SJCRH30 (cell line): ENCODE measurements at regions not wholly inside any gene's neighbourhood (a gene's known extent, or its start where the extent isn't known, plus 50 kb on each side); places are given as distances from the start of the nearest gene placed in this dataset.
"Not testable (repeated sequence)": the region's sequence is repeated elsewhere in the genome, so short reads cannot be mapped to it uniquely, and the experiment has no call there.

Experiments
- DNase-seq, 2 experiments: peaks; one replicate each; pipeline ENCODE4 v3.0.0-alpha.2; 2015 to 2020
- H3K27ac ChIP-seq: fragments of 250-450 bp; sonication (Bioruptor Pico); 2 replicates; pipeline ENCODE4 v1.5.1; 2020; ENCODE audit warnings: mild to moderate bottlenecking, moderate library complexity
- H3K27me3 ChIP-seq: fragments of 250-450 bp; sonication (Bioruptor Pico); 2 replicates; pipeline ENCODE4 v1.5.1; 2020; ENCODE audit warnings: mild to moderate bottlenecking, moderate library complexity
- H3K36me3 ChIP-seq: fragments of 250-450 bp; sonication (Bioruptor Pico); 2 replicates; pipeline ENCODE4 v1.5.1; 2020; ENCODE audit warnings: mild to moderate bottlenecking, moderate library complexity
- H3K4me1 ChIP-seq: fragments of 250-450 bp; sonication (Bioruptor Pico); 2 replicates; pipeline ENCODE4 v1.5.1; 2020; ENCODE audit warnings: mild to moderate bottlenecking, moderate library complexity
- H3K4me3 ChIP-seq: fragments of 250-450 bp; sonication (Bioruptor Pico); 2 replicates; pipeline ENCODE4 v1.5.1; 2020; ENCODE audit warnings: mild to moderate bottlenecking, moderate library complexity
- H3K9me3 ChIP-seq: fragments of 250-450 bp; sonication (Bioruptor Pico); replicated peaks from 2 replicates; pipeline ENCODE4 v1.5.1; 2020; ENCODE audit warnings: mild to moderate bottlenecking, moderate library complexity

DNA sequence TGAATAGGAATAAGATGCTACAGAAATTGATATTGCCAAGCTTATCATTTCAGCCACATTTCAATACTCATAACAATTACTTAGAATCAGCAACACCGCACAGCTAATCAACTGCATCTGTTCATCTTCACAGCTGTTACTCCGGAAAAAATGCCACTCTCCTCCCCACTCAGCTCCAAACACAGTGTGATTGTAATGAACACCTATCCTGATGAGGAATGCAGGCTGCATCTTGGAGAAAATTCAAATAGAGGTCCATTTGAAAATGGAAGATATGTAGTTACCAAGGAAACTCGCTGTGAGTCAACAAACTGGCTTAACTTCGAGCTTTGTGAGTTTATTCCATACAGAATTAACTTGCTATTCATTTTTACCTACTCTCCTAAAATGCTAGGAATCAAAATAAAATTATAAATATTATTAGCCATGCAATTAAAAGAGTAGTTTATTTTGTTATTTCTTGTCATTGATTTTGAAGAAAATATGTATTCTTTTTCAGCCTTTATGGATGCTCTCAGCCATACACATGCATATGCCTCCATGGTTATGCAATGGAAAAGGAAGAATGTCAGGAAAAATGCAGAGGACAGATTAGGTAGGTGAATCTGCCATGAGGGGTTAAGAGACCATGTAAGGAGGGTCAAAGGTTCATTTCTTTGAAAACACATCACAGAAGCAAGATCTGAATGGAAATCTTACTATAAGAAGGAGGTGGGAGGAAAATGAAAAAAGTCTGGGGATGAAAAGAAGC, 267.2 kb downstream of the POM121L12 start:
- peak in 1 of 2 experiments; percentile 23 for DNase-seq
- Histone ChIP-seq H3K36me3 (no peaks in the 10 kb centered on the region), H3K27ac (no peak overlapping the region), H3K4me3 (no peak overlapping the region), H3K4me1 (no peaks in the 10 kb centered on the region), H3K9me3 (no peaks in the 10 kb centered on the region), H3K27me3 (no peaks in the 10 kb centered on the region)

DNA sequence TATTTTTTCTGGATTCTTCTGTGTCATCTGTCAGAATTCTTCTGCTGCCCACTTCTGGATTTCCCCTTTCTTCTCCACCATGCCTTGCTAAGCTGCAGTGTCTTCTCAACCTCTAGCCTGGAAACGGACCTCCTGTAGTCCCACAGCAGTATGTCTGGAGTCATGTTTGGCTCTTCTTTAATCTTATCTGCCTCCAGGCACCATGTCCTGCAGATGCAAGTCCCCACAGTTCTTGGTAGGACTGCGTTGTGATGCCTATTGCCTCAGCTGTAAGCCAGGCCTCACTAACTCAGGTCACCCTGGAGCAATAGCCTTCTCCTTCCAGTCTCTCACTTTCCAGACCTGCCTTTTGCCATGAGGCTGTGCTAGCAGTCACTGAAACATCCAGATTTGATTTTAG, 268.3 kb downstream of the POM121L12 start:
- no peak overlapping the region for H3K27ac ChIP-seq
- no peaks in the 10 kb centered on the region for H3K27me3 ChIP-seq
- no peaks in the 10 kb centered on the region for H3K9me3 ChIP-seq
- no peak overlapping the region for H3K4me3 ChIP-seq
- H3K36me3 ChIP-seq = no peaks in the 10 kb centered on the region
- no peaks in the 10 kb centered on the region for H3K4me1 ChIP-seq
- DNase-seq = no peak

DNA sequence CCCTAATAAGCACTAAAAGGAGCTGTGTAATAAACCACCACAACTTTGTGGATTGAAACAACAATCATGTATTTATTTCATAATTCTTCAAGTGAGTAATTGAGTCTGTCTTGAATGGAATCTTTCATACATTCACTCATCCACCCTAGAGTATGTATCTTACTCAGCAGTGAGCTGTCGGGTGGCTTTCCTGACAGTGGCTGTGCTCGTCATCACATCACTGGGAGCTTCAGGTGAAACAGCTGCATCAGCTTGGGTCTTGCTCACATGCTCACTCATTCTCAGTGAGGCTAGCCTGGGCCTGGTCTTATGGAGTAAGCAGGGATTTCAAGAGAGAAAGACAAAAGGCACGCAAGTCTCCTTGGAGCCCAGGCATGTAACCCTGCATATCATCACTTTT, 271.4 kb downstream of the POM121L12 start:
- no peaks in the 10 kb centered on the region for H3K36me3 ChIP-seq
- no peak overlapping the region for H3K27ac ChIP-seq
- no peaks in the 10 kb centered on the region for H3K27me3 ChIP-seq
- H3K4me1 ChIP-seq = no peaks in the 10 kb centered on the region
- H3K4me3 ChIP-seq = no peak overlapping the region
- DNase-seq = no peak
- no peaks in the 10 kb centered on the region for H3K9me3 ChIP-seq

DNA sequence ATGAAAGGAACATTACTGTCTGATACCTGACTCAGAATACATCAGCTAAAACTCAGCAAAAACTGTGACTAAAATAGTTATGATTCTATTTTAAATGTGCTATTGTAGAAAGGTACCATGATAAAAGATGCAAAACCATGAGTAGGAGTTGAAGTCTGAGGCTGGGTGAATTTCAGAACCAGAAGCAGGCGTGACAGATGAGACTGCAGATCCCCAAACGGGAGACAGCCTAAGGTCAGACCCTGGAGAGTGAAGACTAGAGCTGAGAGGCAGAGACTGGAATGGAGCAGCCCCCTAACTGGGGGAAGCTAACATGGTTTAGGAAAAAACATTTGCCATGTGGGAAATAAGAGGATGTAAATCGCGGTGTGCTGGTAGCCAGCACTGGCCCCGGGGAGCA, 275.8 kb downstream of the POM121L12 start:
- no peak overlapping the region for H3K4me3 ChIP-seq
- H3K9me3 ChIP-seq = no peaks in the 10 kb centered on the region
- H3K27me3 ChIP-seq = no peaks in the 10 kb centered on the region
- H3K36me3 ChIP-seq = no peaks in the 10 kb centered on the region
- no peak overlapping the region for H3K27ac ChIP-seq
- H3K4me1 ChIP-seq = no peaks in the 10 kb centered on the region
- DNase-seq = no peak

DNA sequence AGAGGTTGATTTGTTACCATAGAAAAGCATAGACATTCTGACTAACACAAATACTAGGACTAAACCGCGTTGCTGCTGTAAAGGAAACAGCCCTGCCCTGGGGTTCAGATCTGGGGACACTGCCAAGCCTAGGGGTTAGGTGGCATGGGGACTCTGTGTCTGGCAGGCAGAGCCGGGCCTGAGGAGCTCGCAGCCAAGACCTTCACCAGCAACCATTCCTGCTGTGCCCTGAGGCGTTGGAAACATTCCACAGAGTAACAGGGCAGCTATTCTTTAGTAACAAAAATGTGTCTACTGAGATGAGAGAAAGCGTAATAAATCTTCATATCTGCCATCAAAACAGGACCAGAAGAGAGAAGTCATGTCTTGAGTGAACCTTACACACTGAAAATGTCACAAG, 280.5 kb downstream of the POM121L12 start:
- Histone ChIP-seq H3K27ac (no peak overlapping the region), H3K4me3 (no peak overlapping the region), H3K9me3 (no peaks in the 10 kb centered on the region), H3K27me3 (no peaks in the 10 kb centered on the region), H3K4me1 (no peaks in the 10 kb centered on the region), H3K36me3 (no peaks in the 10 kb centered on the region)
- DNase-seq = peak in 1 of 2 experiments; percentile 8

DNA sequence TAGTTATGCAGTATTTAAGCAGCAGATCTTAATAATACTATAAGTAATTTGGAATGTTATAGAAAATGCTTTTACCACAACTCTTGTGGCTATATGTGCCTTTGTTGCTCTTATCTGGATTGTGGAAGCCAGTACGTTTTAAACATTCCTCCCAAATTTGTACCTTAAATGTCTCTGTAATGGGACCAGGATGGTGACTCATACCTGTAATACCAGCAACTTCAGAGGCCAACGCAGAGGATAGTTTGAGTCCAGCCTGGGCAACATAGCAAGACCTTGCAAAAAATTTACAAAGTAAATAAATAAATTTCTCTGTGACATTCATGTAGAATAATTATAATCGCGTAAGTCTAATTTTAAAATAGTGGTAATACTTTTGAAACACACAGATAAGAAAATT, 283.1 kb downstream of the POM121L12 start:
- Histone ChIP-seq H3K4me1 (no peaks in the 10 kb centered on the region), H3K9me3 (no peaks in the 10 kb centered on the region), H3K36me3 (no peaks in the 10 kb centered on the region), H3K4me3 (no peak overlapping the region), H3K27ac (no peak overlapping the region), H3K27me3 (no peaks in the 10 kb centered on the region)
- DNase-seq = no peak

DNA sequence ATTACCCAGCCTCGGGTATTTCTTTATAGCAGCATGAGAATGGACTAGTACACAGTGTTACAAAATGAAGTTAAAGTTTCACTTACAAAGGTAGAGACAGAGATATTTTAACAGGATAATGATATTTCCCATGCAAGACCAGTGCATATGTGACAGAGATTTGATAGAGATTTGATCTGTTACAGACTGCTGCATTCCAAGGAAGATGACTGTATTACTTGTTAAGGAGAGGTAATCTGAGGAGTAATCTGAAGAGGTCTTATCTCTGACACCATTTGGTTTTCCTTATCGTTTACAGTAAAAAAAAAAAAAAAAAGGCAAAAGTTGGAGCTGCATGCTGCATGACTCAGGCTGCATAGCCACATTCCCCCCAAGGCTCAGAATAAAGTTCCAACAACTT, 289.6 kb downstream of the POM121L12 start:
- DNase-seq = no peak
- no peaks in the 10 kb centered on the region; the same call in 1 of the 2 replicates for H3K9me3 ChIP-seq
- no peak overlapping the region for H3K27ac ChIP-seq
- H3K4me3 ChIP-seq = no peak overlapping the region
- H3K36me3 ChIP-seq = no peaks in the 10 kb centered on the region
- no peaks in the 10 kb centered on the region for H3K27me3 ChIP-seq
- no peaks in the 10 kb centered on the region for H3K4me1 ChIP-seq

DNA sequence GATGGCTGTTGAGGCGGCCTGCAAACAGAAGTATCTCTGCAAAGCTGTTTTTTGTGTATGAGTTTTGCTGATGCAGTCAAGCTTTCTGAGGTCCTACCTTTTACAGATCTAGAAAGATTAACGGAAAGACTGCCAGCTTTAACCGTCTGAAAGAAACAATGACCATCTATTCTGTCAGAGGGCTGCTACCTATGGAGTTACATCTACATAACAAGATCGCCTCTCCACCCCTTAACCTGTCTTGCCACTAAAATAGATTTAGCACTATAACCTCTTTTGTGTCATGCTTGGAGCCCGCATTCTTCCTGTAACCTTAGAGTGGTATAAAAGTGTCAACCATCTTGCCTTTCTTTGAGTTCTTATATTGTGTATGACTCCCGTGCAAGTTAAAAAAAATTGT, 291.2 kb downstream of the POM121L12 start:
- H3K4me1 ChIP-seq = no peaks in the 10 kb centered on the region
- no peak for DNase-seq
- no peaks in the 10 kb centered on the region; the same call in 1 of the 2 replicates for H3K9me3 ChIP-seq
- H3K4me3 ChIP-seq = no peak overlapping the region
- no peak overlapping the region for H3K27ac ChIP-seq
- no peaks in the 10 kb centered on the region for H3K36me3 ChIP-seq
- H3K27me3 ChIP-seq = no peaks in the 10 kb centered on the region

DNA sequence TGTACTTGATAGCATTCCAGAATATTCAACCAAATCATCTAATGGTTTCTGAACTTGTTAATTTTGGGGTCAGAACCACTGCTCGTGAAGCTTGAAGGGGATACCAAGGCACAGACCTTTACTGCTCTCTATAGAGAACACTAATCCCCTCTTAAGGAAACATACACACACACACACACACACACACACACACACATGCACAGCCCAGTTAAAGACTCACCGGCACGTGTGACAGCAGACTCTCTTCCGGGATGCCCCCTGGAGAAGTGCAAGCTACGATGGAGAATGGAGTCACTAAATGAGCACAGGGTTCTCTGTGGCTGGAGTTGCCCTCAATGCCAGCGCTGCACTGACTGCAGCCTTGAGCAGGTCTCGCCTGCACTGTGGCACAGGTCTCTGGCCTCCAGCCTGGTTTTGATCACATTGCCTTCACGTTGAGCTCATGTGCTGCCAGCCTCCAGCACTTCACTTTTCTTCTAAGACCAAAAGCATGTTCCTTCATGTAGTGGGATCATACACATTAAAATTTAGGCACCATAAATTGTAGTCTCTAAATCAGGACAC, 300.8 kb downstream of the POM121L12 start:
- Histone ChIP-seq H3K9me3 (peaks cover 12% of the 10 kb centered on the region), H3K4me1 (no peaks in the 10 kb centered on the region), H3K36me3 (no peaks in the 10 kb centered on the region), H3K27ac (no peak overlapping the region), H3K4me3 (no peak overlapping the region), H3K27me3 (no peaks in the 10 kb centered on the region)
- DNase-seq = no peak

DNA sequence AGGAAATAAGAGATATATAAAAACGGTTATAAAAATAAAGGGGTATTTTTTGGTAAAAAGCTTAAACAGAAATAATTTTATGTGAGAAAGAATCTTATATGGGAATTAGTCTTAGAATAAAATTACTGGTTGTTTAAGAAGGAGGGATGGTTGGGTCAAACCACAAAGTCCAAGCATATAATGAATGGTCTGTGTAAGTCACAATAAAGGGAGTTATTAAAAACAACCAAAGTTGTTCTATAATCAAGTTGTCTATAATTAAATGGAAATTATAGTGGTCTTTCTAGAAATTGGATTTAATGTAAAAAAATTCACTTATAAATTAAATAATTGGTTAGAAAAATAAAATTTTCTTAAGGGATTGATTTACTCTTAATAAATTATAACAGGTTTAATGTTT, 304.8 kb downstream of the POM121L12 start:
- Histone ChIP-seq H3K36me3 (0 out of 2 replicates have a peak, but pooled peaks cover 2% of the 10 kb centered on the region), H3K4me3 (no peak overlapping the region), H3K9me3 (peaks cover 12% of the 10 kb centered on the region), H3K27me3 (no peaks in the 10 kb centered on the region), H3K27ac (no peak overlapping the region), H3K4me1 (no peaks in the 10 kb centered on the region)
- peak in 1 of 2 experiments; percentile 7 for DNase-seq

DNA sequence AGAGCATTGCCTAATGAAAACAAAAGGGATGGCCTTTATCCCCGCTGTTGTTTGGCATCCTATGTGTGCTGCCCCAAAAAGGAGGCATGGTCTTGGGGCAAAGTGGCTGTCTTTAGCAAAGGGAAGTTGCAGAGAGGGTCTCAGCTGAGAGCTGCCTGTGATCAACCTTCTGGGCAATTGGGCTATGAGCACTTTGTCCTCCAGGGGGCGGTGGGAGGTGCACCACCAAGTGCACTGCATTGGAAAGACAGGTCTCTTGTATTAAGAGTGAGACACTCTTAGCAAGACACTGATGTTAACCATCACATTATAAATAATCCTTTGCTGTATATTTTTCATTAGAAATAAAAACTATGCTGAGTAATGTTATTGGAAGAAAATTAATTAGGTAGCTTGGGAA, 314.8 kb downstream of the POM121L12 start:
- Histone ChIP-seq H3K27ac (no peak overlapping the region), H3K9me3 (no peaks in the 10 kb centered on the region), H3K4me1 (no peaks in the 10 kb centered on the region), H3K4me3 (no peak overlapping the region), H3K36me3 (no peaks in the 10 kb centered on the region), H3K27me3 (no peaks in the 10 kb centered on the region)
- DNase-seq = peak; percentile 46 to 70

DNA sequence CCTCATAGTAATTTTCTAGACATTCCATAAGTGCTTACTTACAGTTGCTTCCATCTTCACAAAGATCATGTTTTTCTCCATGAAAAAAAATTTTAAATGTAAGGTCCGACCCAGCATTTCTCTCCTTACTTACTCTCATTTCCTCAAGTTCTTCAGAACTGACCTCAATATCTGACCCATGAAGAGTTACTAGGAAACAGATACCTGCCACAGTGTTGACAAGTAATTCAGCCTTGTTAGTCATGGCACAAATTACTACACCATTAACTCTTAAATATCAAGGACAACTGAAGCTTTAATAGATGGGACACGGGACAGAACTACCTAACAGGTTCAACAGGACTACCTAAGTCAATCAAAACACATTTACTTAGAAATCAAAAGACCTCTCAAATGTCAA, 316.2 kb downstream of the POM121L12 start:
- H3K27ac ChIP-seq = no peak overlapping the region
- no peak overlapping the region for H3K4me3 ChIP-seq
- H3K9me3 ChIP-seq = no peaks in the 10 kb centered on the region
- H3K27me3 ChIP-seq = 0 out of 2 replicates have a peak, but pooled peaks cover 3% of the 10 kb centered on the region
- H3K4me1 ChIP-seq = no peaks in the 10 kb centered on the region
- H3K36me3 ChIP-seq = no peaks in the 10 kb centered on the region; the same call in 1 of the 2 replicates
- no peak for DNase-seq

DNA sequence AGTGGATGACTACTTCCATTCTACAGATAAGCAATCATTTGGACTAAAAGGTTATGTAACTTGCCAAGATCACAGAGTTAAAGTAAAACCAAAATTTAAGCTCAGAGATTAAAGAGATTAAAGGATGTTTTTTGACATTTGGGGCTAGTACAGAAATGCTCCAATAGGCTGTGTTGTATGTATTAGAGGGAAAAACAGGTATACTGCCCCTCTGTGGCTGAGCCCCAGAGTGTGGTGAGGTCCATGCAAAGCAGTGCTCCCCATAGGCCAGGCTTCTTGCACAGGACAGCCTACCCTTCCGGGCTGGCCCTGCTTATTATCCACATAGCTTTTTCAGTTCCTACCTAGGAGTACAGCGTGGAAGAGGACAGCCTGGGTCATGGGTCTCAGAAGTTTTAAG, 322.8 kb downstream of the POM121L12 start:
- Histone ChIP-seq H3K9me3 (no peaks in the 10 kb centered on the region), H3K4me1 (no peaks in the 10 kb centered on the region), H3K27me3 (0 out of 2 replicates have a peak, but pooled peaks cover 3% of the 10 kb centered on the region), H3K4me3 (no peak overlapping the region), H3K36me3 (no peaks in the 10 kb centered on the region; the same call in 1 of the 2 replicates), H3K27ac (no peak overlapping the region)
- DNase-seq = no peak

DNA sequence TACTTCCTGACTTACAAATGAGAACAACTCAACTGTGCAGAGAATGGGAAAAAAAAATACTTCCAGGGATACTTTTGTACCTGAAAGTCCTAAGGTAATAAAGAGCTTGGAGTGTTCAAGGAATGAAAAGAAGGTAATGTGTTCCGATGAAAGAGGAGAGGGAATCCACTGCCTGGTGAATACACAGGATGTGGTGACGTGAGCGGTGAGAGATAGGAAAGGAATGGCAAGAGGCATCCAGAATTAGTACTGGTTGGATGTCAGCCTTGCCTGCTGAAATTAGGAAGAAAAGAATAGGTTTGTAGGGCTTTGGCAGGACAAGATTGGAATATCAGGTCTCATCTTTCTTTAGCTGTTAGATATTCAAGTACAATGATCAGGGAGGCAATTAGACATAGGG, 347.7 kb downstream of the POM121L12 start:
- Histone ChIP-seq H3K27ac (no peak overlapping the region), H3K4me3 (no peak overlapping the region), H3K9me3 (no peaks in the 10 kb centered on the region), H3K36me3 (no peaks in the 10 kb centered on the region), H3K27me3 (0 out of 2 replicates have a peak, but pooled peaks cover 5% of the 10 kb centered on the region), H3K4me1 (no peaks in the 10 kb centered on the region)
- peak in 1 of 2 experiments; percentile 20 for DNase-seq

DNA sequence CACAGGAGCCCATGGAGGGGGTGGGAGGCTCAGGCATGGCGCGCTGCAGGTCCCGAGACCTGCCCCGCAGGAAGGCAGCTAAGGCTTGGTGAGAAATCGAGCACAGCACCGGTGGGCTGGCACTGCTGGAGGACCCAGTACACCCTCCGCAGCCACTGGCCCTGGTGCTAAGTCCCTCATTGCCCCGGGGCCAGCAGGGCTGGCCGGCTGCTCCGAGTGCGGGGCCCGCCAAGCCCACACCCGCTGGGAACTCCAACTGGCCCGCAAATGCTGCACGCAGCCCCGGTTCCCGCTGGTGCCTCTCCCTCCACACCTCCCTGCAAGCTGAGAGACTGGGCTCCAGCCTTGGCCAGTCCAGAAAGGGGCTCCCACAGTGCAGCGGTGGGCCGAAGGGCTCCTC, 349.8 kb downstream of the POM121L12 start:
- H3K27me3 ChIP-seq, H3K9me3 ChIP-seq, H3K27ac ChIP-seq, H3K36me3 ChIP-seq, DNase-seq, H3K4me1 ChIP-seq, H3K4me3 ChIP-seq: not testable (repeated sequence)

DNA sequence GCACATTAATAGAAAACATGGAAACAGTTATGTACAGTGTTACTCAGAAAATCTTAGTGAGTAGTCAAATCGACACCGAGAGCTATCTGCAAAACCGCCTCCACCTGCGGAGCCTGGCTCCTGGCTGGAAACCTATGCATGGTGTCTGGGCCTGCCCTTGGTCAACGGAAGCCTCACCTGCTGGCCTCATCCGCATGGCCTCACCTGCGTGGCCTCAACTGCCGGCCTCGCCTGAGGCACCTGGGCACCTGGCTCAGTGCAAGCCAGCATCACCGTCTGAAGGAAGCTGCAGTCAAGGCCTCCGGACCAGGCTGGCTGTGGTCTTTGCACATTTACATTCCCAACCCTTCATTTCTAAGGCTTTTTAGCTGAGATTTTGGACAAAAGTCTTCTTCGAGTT, 352.1 kb downstream of the POM121L12 start:
- no peak overlapping the region for H3K4me3 ChIP-seq
- no peaks in the 10 kb centered on the region for H3K9me3 ChIP-seq
- no peak overlapping the region for H3K27ac ChIP-seq
- H3K27me3 ChIP-seq = no peaks in the 10 kb centered on the region
- DNase-seq = no peak
- H3K36me3 ChIP-seq = no peaks in the 10 kb centered on the region
- no peaks in the 10 kb centered on the region for H3K4me1 ChIP-seq
